Activated CD4-positive, alpha-beta T cell treated with anti-CD3 and anti-CD28 coated beads, Interleukin-10, Interleukin-2, amounts not matched to agents 100 ng/mL and 50 ng/mL, durations not matched to agents 16 hours and 8 hours (primary cell): ENCODE measurements at regions not wholly inside any gene's neighbourhood (a gene's known extent, or its start where the extent isn't known, plus 50 kb on each side); places are given as distances from the start of the nearest gene placed in this dataset.
"Not testable (repeated sequence)": the region's sequence is repeated elsewhere in the genome, so short reads cannot be mapped to it uniquely, and the experiment has no call there.

Experiments used
- DNase-seq: peaks from one replicate; pipeline ENCODE4 v3.0.0-alpha.2; 2020

GRCh38 chr2:82256983-82257632 lies 1952.6 kb upstream of the LRRTM1 start:
- no peak for DNase-seq

DNA sequence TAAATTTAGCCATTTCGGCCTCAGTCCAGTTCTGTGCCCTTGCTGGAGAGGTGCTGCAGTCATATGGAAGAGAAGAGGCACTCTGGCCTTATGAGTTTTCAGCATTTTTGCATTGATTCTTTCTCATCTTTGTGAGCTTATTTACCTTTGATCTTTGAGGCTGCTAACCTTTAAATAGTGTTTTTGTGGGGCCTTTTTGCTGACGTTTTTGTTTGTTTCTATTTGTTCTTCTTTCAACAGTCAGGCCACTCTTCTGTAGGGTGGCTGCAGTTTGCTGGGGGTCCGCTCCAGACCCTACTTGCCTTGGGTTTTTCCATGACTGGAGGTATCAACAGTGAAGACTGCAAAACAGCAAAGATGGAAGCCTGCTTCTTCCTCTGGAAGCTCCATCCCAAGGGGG lies 1951.7 kb upstream of the LRRTM1 start:
- no peak for DNase-seq

- DNase-seq = no peak
Measured at GRCh38 chr2:82254728-82255127, 1950.2 kb upstream of the LRRTM1 start.

DNA sequence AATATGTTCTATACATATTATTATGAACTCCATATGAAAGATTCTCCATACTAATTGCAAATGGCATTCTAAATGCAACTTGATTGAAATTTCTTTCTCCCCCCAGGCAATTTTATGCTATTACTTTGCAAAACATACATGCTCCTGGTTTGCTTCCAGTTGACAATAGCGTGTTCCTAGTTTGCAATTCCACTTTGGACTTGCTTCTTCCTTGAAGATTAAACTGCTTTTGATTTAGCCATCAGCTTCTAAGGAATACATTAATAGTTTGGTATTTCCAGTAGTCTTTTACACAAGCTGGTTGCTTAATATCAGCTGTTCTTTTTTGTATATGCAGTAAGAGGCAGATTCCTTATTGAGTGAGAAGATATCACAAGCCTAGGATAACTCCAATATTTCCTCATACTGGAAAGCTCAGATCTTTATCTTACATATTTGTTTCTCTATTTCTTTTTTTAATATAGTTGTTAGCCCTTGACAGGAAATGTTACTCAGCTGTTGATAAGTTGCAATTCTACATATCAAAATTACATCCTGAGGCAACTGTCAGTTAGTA lies 1941.7 kb upstream of the LRRTM1 start:
- DNase-seq = no peak

DNA sequence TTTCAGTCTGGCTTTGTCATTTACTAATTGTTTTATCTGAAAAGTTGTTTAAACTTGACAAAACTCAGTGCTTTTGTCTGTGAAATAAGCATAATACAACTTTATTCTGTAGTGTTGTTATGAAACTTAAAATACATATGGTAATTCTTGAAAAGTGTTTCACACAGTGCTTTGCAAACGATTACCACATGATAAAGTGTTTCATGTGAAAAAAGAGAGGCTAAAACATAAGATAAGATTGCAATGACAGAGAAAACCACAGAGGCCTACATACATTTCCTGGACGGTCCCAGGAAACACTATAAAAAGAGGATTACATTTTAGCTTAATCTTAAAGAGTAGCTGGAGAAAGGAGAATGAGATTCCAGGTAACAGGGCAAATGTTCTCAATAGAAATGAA lies 1934.6 kb upstream of the LRRTM1 start:
- no peak for DNase-seq

- no peak for DNase-seq
Measured at GRCh38 chr2:82237994-82238662, 1933.6 kb upstream of the LRRTM1 start.

- DNase-seq = no peak
Measured at GRCh38 chr2:82234283-82234874, 1929.8 kb upstream of the LRRTM1 start.

- no peak for DNase-seq
Measured at GRCh38 chr2:82233806-82234205, 1929.3 kb upstream of the LRRTM1 start.

DNA sequence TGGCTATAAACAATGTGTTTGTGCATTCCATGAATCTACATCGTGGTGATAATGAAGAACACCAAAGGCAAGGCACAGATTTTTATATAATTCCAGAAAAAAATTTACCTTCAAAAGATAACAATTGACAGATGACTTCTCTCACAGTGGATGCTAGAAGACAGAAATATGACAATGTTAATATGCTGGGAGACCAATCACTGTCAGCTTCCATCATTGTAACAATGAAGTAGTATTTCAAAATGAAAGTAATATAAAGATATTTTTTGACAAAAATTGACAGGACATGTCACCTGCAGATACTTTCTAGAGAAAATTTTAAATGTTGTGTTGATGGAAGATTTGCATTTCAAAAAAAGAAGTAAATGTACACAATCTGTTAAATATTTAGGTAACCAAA lies 1925.9 kb upstream of the LRRTM1 start:
- no peak for DNase-seq

- DNase-seq = no peak
Measured at GRCh38 chr2:82226441-82226840, 1921.9 kb upstream of the LRRTM1 start.

GRCh38 chr2:82224301-82224940 lies 1919.9 kb upstream of the LRRTM1 start:
- DNase-seq = no peak

GRCh38 chr2:82215212-82215611 lies 1910.7 kb upstream of the LRRTM1 start:
- DNase-seq = no peak

GRCh38 chr2:82199493-82199852 lies 1894.9 kb upstream of the LRRTM1 start:
- DNase-seq = no peak

DNA sequence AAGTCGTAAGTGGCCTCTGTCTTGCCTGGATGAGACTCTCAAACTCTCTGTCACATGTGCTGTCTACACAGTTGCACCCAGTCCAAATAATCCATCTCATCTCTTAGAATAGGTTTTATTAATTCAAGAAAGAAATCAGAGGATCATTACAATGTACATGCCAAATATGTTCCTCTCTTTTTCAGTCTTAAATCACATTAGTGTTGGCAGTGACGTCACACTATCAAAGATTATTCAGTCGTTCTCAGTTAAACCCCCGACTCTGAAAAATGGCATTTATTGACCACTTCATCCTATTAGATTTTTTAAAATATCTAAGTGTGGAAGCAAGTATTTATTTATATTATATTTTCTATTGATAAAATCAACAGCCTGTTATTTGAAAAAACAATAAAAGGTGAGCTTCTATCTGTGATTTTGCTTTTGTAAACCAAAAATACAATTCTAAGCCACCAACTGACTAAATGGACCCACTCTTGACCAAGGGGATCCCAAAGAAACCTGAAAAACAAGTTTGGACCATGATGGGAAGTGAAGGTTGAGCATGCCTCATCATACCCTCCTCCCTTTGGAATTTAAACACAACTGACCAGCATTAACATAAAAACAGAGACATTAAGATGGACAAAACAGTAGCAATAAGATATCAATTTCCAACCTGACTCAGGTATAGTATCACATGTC lies 1894.4 kb upstream of the LRRTM1 start:
- DNase-seq = no peak

- no peak for DNase-seq
Measured at GRCh38 chr2:82182270-82182669, 1877.7 kb upstream of the LRRTM1 start.

GRCh38 chr2:82175210-82175609 lies 1870.7 kb upstream of the LRRTM1 start:
- DNase-seq = not testable (repeated sequence)

DNA sequence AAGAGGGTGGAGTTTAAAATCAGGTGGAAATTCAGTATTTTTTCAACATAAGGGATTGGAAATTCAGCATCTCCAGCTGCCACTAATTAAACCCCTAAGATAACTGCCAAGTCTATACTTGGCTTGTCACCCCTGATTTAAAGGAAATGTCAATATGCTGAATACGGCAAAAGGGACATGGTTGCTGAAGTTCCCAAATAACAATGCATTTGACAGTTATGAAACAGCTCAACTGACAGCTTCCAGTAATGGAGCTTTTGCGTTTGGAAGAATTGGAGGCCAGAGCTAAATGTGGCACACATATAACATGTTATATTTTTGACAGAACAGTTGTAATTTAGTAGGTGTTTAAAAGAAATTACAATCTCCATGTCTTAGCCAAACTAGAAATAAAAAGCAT lies 1867.9 kb upstream of the LRRTM1 start:
- no peak for DNase-seq

- no peak for DNase-seq
Measured at GRCh38 chr2:82169379-82169778, 1864.8 kb upstream of the LRRTM1 start.

DNA sequence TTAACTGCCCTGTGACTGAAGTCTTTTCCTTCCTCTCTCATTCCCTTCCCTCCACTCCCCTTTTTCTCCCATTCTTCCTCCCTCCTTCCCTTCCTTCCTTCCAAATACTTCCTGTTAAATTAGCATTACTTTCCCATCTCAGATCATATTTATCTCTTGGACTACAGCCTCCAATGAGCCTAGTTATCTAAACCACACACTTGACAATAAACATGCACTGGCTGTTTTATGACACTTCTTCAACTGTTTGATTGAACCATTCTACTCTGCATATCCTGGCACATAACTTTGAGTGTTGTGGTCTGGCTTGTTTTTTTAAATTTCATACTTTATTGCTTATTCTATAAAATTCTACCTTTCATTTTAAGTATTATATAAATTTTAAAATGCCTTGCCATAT lies 1860.8 kb upstream of the LRRTM1 start:
- no peak for DNase-seq

- DNase-seq = no peak
Measured at GRCh38 chr2:82158150-82158549, 1853.6 kb upstream of the LRRTM1 start.

DNA sequence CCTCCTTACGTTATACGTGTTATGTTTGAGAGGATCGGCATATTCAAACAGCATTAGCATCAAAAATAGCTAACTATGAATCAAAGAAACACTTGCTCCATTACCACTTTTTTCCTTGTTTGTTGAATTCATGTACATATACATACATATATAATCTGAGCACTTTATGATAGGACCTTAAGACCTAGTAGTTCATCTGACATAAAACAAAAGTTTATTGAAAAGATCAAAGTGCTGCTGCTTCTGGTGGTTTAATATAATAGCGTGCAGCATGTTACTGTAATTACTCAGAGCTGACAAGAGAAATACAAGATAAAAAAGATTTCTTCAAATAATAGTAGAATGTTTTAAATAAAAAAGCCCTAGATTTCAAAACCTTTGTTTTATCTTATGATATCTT lies 1850.9 kb upstream of the LRRTM1 start:
- no peak for DNase-seq

DNA sequence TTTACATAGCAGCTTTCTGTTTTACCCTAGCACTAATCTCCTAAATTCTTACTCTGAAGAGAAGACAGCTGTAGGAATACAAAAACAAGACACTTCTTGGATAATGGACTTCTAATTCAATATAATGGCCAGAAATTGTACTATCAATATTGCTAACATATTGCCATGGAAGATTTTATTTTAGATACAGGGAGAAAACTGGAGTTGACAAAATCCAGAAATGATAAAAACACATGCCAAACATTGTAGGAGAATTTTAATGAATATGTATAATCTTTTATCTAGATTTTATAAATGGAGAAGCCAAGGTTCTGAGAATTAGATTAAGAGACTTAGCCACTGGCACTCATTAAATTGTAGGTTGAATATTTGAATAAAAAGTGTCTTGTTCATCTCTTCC lies 1838.8 kb upstream of the LRRTM1 start:
- DNase-seq = no peak

GRCh38 chr2:82139979-82140611 lies 1835.5 kb upstream of the LRRTM1 start:
- no peak for DNase-seq
